Fibroblast of lung (primary cell): ENCODE measurements at regions not wholly inside any gene's neighbourhood (a gene's known extent, or its start where the extent isn't known, plus 50 kb on each side); places are given as distances from the start of the nearest gene placed in this dataset.
A peak's percentile ranks its signal among the peaks of the same experiment; 100 is the strongest.

Experiments used
- DNase-seq, 2 donors: peaks; one replicate each; pipeline versions ENCODE4 v3.0.0 to v3.0.0-alpha.2; 2010; ENCODE audit warnings: low read depth in 2 of 2
- H2AFZ ChIP-seq: 2 replicates; pipeline ENCODE4 v1.5.1; 2012; ENCODE audit warnings: low read length, control low read depth, inconsistent platforms
- H3K27ac ChIP-seq: 2 replicates; pipeline ENCODE4 v1.5.1; 2011; ENCODE audit warnings: low read length, control low read depth; ENCODE audit not compliant: insufficient read depth
- H3K27me3 ChIP-seq: 2 replicates; pipeline ENCODE4 v1.5.1; 2011; ENCODE audit warnings: mild to moderate bottlenecking, low read length; ENCODE audit not compliant: control insufficient read depth, insufficient read depth
- H3K36me3 ChIP-seq: 2 replicates; pipeline ENCODE4 v1.5.1; 2011; ENCODE audit warnings: low read length; ENCODE audit not compliant: control insufficient read depth, insufficient read depth
- H3K4me1 ChIP-seq: 2 replicates; pipeline ENCODE4 v1.5.1; 2011; ENCODE audit warnings: low read length; ENCODE audit not compliant: control insufficient read depth, insufficient read depth; ENCODE audit errors: extremely low read depth
- H3K4me2 ChIP-seq: 2 replicates; pipeline ENCODE4 v1.5.1; 2011; ENCODE audit warnings: low read length, control low read depth; ENCODE audit not compliant: insufficient read depth; ENCODE audit errors: extremely low read depth
- H3K4me3 ChIP-seq, 4 experiments: fragments of 200-600 bp in 1 of 4; sonication (generic) in 1 of 4; replicated peaks in 1 of 4; 2 replicates each; pipeline ENCODE4 v1.5.1; 2011 to 2016; ENCODE audit warnings: low read length in 4 of 4, low read depth in 3 of 4, mild to moderate bottlenecking in 3 of 4, control low read depth in 2 of 4, inconsistent platforms in 1 of 4, mixed read lengths in 1 of 4; ENCODE audit not compliant: insufficient read depth in 1 of 4; ENCODE audit errors: control extremely low read depth in 1 of 4
- H3K79me2 ChIP-seq: 2 replicates; pipeline ENCODE4 v1.5.1; 2012; ENCODE audit warnings: mild to moderate bottlenecking, low read length, inconsistent platforms; ENCODE audit not compliant: control insufficient read depth, insufficient read depth
- H3K9ac ChIP-seq: 2 replicates; pipeline ENCODE4 v1.5.1; 2011; ENCODE audit warnings: mild to moderate bottlenecking, low read length, control low read depth; ENCODE audit not compliant: insufficient read depth
- H3K9me3 ChIP-seq: 2 replicates; pipeline ENCODE4 v1.5.1; 2012; ENCODE audit warnings: low read depth, low read length; ENCODE audit not compliant: control insufficient read depth, insufficient read depth
- H4K20me1 ChIP-seq: 2 replicates; pipeline ENCODE4 v1.5.1; 2011; ENCODE audit warnings: low read length; ENCODE audit not compliant: control insufficient read depth, insufficient read depth; ENCODE audit errors: extremely low read depth
- EZH2 ChIP-seq: IDR thresholded peaks from 2 replicates; pipeline ENCODE4 v1.5.1; 2012; ENCODE audit warnings: low read length, control low read depth, mild to moderate bottlenecking; ENCODE audit errors: missing control alignments
- TF ChIP-seq, protein P1 (sequence below), 2 donors: IDR thresholded peaks in 1 of 2; conservative IDR thresholded peaks in 1 of 2; 1 replicate in 1 of 2; 2 replicates in 1 of 2; pipeline ENCODE4 v1.5.1; 2011 to 2012; ENCODE audit warnings: low read length in 2 of 2, control low read depth in 1 of 2, inconsistent platforms in 1 of 2, low read depth in 1 of 2, mild to moderate bottlenecking in 1 of 2

DNA sequence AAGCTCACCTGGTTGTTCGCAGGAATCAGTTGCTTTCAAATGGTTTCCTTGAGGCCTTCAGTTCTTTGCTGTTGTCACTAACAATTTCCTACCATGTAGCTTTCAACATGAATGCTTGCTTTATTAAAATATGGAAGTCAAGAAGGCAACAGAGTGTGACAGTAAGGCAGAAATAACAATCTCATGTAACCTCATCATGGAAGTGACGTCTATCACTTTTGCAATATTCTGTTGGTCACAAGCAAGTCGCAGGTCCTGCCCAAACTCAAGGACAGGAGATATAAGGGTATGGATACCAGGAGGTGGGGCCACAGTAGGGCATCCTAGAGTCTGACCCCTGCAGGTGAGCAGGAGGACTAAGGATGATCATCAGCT, 296.8 kb upstream of the ZP4 start:
- H3K4me1 ChIP-seq, result no peaks in the 10 kb centered on the region
- H3K27ac ChIP-seq, result no peak overlapping the region
- no peaks in the 10 kb centered on the region for H3K27me3 ChIP-seq
- no peak overlapping the region for H3K4me3 ChIP-seq
- H3K79me2 ChIP-seq, result no peaks in the 10 kb centered on the region
- TF ChIP-seq EZH2, result no peak
- TF ChIP-seq, protein P1, sequence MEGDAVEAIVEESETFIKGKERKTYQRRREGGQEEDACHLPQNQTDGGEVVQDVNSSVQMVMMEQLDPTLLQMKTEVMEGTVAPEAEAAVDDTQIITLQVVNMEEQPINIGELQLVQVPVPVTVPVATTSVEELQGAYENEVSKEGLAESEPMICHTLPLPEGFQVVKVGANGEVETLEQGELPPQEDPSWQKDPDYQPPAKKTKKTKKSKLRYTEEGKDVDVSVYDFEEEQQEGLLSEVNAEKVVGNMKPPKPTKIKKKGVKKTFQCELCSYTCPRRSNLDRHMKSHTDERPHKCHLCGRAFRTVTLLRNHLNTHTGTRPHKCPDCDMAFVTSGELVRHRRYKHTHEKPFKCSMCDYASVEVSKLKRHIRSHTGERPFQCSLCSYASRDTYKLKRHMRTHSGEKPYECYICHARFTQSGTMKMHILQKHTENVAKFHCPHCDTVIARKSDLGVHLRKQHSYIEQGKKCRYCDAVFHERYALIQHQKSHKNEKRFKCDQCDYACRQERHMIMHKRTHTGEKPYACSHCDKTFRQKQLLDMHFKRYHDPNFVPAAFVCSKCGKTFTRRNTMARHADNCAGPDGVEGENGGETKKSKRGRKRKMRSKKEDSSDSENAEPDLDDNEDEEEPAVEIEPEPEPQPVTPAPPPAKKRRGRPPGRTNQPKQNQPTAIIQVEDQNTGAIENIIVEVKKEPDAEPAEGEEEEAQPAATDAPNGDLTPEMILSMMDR (conservative IDR thresholded peaks at IDR 0.05 in 1 of 2, IDR thresholded peaks at IDR 0.05 in 1 of 2; ENCODE audit: low read depth in 1 of 2, low read length in 2 of 2), result no peak
- DNase-seq, result no peak
- no peak overlapping the region for H3K9ac ChIP-seq
- no peaks in the 10 kb centered on the region for H4K20me1 ChIP-seq
- no peak overlapping the region for H3K4me2 ChIP-seq
- no peaks in the 10 kb centered on the region for H3K9me3 ChIP-seq
- H2AFZ ChIP-seq, result no peak overlapping the region
- no peaks in the 10 kb centered on the region for H3K36me3 ChIP-seq

DNA sequence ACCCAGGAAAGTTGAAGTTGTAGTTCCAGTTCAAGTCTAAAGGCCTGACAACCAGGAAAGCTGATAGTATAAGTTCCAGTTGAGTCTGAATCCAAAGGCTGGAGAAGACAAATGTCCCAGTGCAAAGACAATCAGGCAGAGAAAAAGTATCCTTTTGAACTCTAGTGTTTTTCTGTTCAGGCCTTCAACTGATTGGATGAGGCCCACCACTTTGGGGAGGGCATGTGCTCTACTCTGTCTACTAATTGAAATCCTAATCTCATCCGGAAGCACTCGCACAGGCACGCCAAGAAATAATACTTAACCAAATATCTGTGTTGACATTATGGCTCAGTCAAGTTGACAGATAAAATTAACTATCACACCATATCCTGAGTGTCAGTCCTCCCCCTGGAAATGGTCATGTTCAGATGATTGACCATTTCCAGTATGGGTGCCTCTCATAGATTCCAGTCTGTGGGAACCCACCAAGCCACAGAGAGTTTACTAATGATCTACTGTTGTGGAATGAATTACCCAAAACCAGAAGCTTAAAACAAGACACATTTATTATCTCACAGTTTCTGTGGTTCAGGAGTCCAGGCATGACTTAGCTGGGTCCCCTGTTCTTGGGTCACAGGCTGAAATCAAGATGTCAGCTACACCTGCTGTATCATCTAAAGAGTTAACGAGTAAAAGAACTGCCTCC, 296.3 kb upstream of the ZP4 start:
- Histone ChIP-seq H3K27me3 (no peaks in the 10 kb centered on the region), H3K27ac (no peak overlapping the region), H3K4me3 (no peak overlapping the region), H2AFZ (no peak overlapping the region), H3K9me3 (no peaks in the 10 kb centered on the region), H3K9ac (no peak overlapping the region), H3K4me2 (no peak overlapping the region), H4K20me1 (no peaks in the 10 kb centered on the region), H3K4me1 (no peaks in the 10 kb centered on the region), H3K36me3 (no peaks in the 10 kb centered on the region), H3K79me2 (no peaks in the 10 kb centered on the region)
- no peak for TF ChIP-seq EZH2
- TF ChIP-seq, protein P1 (conservative IDR thresholded peaks at IDR 0.05 in 1 of 2, IDR thresholded peaks at IDR 0.05 in 1 of 2; ENCODE audit: low read depth in 1 of 2, low read length in 2 of 2), result no peak
- peak in 1 of 2 donors; percentile 20 for DNase-seq

DNA sequence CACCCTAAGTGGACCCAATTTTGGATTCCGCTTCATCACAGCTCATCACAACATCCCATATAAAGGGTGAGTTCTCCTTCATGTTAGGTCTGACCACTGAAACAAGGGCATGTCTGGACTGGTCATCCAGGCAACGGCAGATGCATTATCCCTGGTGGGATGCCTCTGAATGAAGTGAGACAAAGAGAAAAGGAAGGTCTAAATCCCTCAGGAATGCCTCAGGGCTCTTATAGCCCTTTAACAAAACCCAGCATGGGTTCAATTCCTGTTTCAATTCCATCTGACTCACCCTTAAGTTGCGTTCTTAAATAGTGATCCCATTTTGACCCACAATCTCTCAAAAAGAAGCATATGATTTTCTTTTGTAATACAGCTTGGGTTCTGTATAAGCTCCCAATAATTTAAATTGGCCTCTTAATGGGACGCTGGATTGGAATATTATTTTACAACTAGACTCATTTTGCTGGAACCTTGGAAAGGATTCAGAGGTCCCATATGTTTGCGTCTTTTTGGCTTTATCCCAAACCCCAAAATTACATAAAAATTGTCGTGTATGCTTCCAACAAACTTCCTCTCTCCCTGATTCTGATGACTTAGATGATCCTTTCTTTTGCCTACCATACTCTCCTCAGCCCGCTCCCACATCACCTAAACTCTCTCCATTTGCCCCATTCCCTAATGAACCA, 287.4 kb upstream of the ZP4 start:
- no peaks in the 10 kb centered on the region for H3K9me3 ChIP-seq
- no peaks in the 10 kb centered on the region for H3K27me3 ChIP-seq
- H3K79me2 ChIP-seq, result no peaks in the 10 kb centered on the region
- H3K27ac ChIP-seq, result no peak overlapping the region
- H2AFZ ChIP-seq, result no peak overlapping the region
- H3K36me3 ChIP-seq, result no peaks in the 10 kb centered on the region
- no peaks in the 10 kb centered on the region for H4K20me1 ChIP-seq
- no peaks in the 10 kb centered on the region for H3K4me1 ChIP-seq
- TF ChIP-seq EZH2, result no peak
- TF ChIP-seq, protein P1 (conservative IDR thresholded peaks at IDR 0.05 in 1 of 2, IDR thresholded peaks at IDR 0.05 in 1 of 2; ENCODE audit: low read depth in 1 of 2, low read length in 2 of 2), result no peak
- H3K9ac ChIP-seq, result no peak overlapping the region
- no peak overlapping the region for H3K4me3 ChIP-seq
- no peak overlapping the region for H3K4me2 ChIP-seq
- peak in 1 of 2 donors; percentile 83 for DNase-seq
